ENCODE measurements at regions not wholly inside any gene's neighbourhood (a gene's known extent, or its start where the extent isn't known, plus 50 kb on each side); places are given as distances from the start of the nearest gene placed in this dataset.

- TF ChIP-seq POLR2A (IDR thresholded peaks at IDR 0.05) (no peak), CTCF (IDR thresholded peaks at IDR 0.05) (no peak), EP300 (IDR thresholded peaks at IDR 0.05) (no peak), POLR2AphosphoS5 (IDR thresholded peaks at IDR 0.05) (no peak)
Observed at GRCh38 chr15:61759639-61760038, 300.6 kb downstream of the VPS13C start.
